ENCODE measurements at regions not wholly inside any gene's neighbourhood (a gene's known extent, or its start where the extent isn't known, plus 50 kb on each side); places are given as distances from the start of the nearest gene placed in this dataset.

GRCh38 chr3:189058071-189058470, 113.7 kb upstream of the TPRG1 start (continued):
- peak; percentile 81 for TF ChIP-seq ARID3A (IDR thresholded peaks at IDR 0.05; ENCODE audit: low read depth, low read length)
- 0 out of 2 replicates have a peak, but pooled peaks have one; percentile 11 for TF ChIP-seq HNF4A (CRISPR knock-in tag; IDR thresholded peaks at IDR 0.05)
- peak; percentile 46; the same call in 1 of the 2 replicates for TF ChIP-seq GATAD2A (CRISPR knock-in tag; IDR thresholded peaks at IDR 0.05)
- peak; percentile 69; the same call in 1 of the 2 replicates for TF ChIP-seq AHDC1 (CRISPR knock-in tag; IDR thresholded peaks at IDR 0.05; ENCODE audit: borderline replicate concordance)

GRCh38 chr3:189070965-189071364, 100.8 kb upstream of the TPRG1 start:
- Histone ChIP-seq H3K9me3 (ENCODE audit: low read length) (no peaks in the 10 kb centered on the region), H3K36me3 (replicated peaks in 1 of 2; ENCODE audit: control insufficient read depth in 1 of 2, insufficient read depth in 2 of 2, low read length in 2 of 2) (no peaks in the 10 kb centered on the region), H3K4me3 (replicated peaks in 1 of 3; ENCODE audit: insufficient read depth in 1 of 3, low read depth in 2 of 3, low read length in 3 of 3) (no peak overlapping the region), H3K79me2 (ENCODE audit: insufficient read depth, low read length) (no peaks in the 10 kb centered on the region), H3K27ac (ENCODE audit: extremely low read length, insufficient read depth, low read length) (no peak overlapping the region), H3K4me1 (ENCODE audit: insufficient read depth, low read length) (no peaks in the 10 kb centered on the region), H3K27me3 (ENCODE audit: control insufficient read depth in 1 of 2, insufficient read depth in 2 of 2, low read length in 2 of 2) (no peaks in the 10 kb centered on the region), H4K20me1 (ENCODE audit: insufficient read depth, low read length) (no peaks in the 10 kb centered on the region), H2AFZ (ENCODE audit: low read length) (no peak overlapping the region), H3K9ac (ENCODE audit: insufficient read depth, low read depth, low read length) (no peak overlapping the region), H3K4me2 (ENCODE audit: low read depth, low read length) (no peak overlapping the region)
- in situ Hi-C loops (cut with HindIII; ENCODE audit: extremely low pct_ligation_motif_present, low pct_unique_long_range_greater_than_20kb): no loop called here
- ATAC-seq (no peak), DNase-seq (ENCODE audit: low spot score) (no peak), FAIRE-seq (no peak)
- ChIA-PET POLR2A (no interaction called here), CTCF (ENCODE audit: low intra/inter-chr PET ratio, low total read pairs) (no interaction called here)
- intact Hi-C loops (cut with micrococcal nuclease; ENCODE audit: unreplicated experiment): no loop called here
- BruUV-seq (replicated peaks): no TSS peak
- TF ChIP-seq ZNF766 (CRISPR knock-in tag; IDR thresholded peaks at IDR 0.05; ENCODE audit: borderline replicate concordance) (no peak), CENPT (CRISPR knock-in tag; IDR thresholded peaks at IDR 0.05; ENCODE audit: low read depth) (no peak), DBP (CRISPR knock-in tag; IDR thresholded peaks at IDR 0.05; ENCODE audit: not compliant biosample characterization) (no peak), ZNF367 (CRISPR knock-in tag; IDR thresholded peaks at IDR 0.05; ENCODE audit: borderline replicate concordance) (no peak), ZNF605 (CRISPR knock-in tag; IDR thresholded peaks at IDR 0.05) (no peak), RELA (CRISPR knock-in tag; IDR thresholded peaks at IDR 0.05) (no peak), ZNF883 (CRISPR knock-in tag; IDR thresholded peaks at IDR 0.05; ENCODE audit: not compliant biosample characterization) (no peak), MED1 (CRISPR knock-in tag; IDR thresholded peaks at IDR 0.05) (no peak), ZFYVE20 (CRISPR knock-in tag; IDR thresholded peaks at IDR 0.05; ENCODE audit: borderline replicate concordance, low read depth) (no peak), NR0B2 (CRISPR knock-in tag; IDR thresholded peaks at IDR 0.05) (no peak), SMAD3 (CRISPR knock-in tag; IDR thresholded peaks at IDR 0.05) (no peak), MTF1 (CRISPR knock-in tag; IDR thresholded peaks at IDR 0.05) (no peak), FOXK2 (IDR thresholded peaks at IDR 0.05) (no peak)
